Calu3 (cell line): ENCODE measurements at regions not wholly inside any gene's neighbourhood (a gene's known extent, or its start where the extent isn't known, plus 50 kb on each side); places are given as distances from the start of the nearest gene placed in this dataset.

Experiments used
- BruUV-seq: library from RNA; stranded (reverse); fragments of 400-500 nt; replicated peaks from 2 replicates; lab custom pipeline; 2021; lab: Mats Ljungman, UMichigan
- CTCF ChIA-PET: fragments of 300-600 bp; sonication (Branson Sonifier 250); formaldehyde crosslinking; loops from one replicate; lab custom pipeline; 2022; ENCODE audit warnings: antibody characterized with exemption; lab: Charles Lee
- DNase-seq: peaks from one replicate; pipeline ENCODE4 v3.0.0; 2022
- H3K27ac Mint-ChIP-seq: one replicate; pipeline ENCODE4 v1.8.0; 2022; ENCODE audit warnings: mixed read lengths; ENCODE audit not compliant: unreplicated experiment
- H3K27me3 Mint-ChIP-seq: one replicate; pipeline ENCODE4 v1.8.0; 2022; ENCODE audit warnings: mixed read lengths; ENCODE audit not compliant: unreplicated experiment
- H3K36me3 Mint-ChIP-seq: one replicate; pipeline ENCODE4 v1.8.0; 2022; ENCODE audit warnings: mild to moderate bottlenecking, moderate library complexity, mixed read lengths; ENCODE audit not compliant: insufficient read depth, unreplicated experiment
- H3K4me1 Mint-ChIP-seq: one replicate; pipeline ENCODE4 v1.8.0; 2022; ENCODE audit warnings: mild to moderate bottlenecking, low read depth, mixed read lengths; ENCODE audit not compliant: unreplicated experiment
- H3K4me3 Mint-ChIP-seq: one replicate; pipeline ENCODE4 v1.8.0; 2022; ENCODE audit warnings: mild to moderate bottlenecking, low read depth, moderate library complexity, mixed read lengths; ENCODE audit not compliant: unreplicated experiment
- H3K9me3 Mint-ChIP-seq: one replicate; pipeline ENCODE4 v1.8.0; 2022; ENCODE audit warnings: low read depth, mixed read lengths; ENCODE audit not compliant: unreplicated experiment
- CTCF ChIP-seq: fragments of 200-600 bp; IDR thresholded peaks from one replicate; pipeline ENCODE4 v1.8.0; 2022; ENCODE audit warnings: antibody characterized with exemption; ENCODE audit not compliant: unreplicated experiment
- intact Hi-C: fragments of 100-400 bp; cut with micrococcal nuclease; formaldehyde crosslinking; loops from one replicate; pipeline ENCODE4 v1.10.0; 2022; ENCODE audit not compliant: unreplicated experiment

DNA sequence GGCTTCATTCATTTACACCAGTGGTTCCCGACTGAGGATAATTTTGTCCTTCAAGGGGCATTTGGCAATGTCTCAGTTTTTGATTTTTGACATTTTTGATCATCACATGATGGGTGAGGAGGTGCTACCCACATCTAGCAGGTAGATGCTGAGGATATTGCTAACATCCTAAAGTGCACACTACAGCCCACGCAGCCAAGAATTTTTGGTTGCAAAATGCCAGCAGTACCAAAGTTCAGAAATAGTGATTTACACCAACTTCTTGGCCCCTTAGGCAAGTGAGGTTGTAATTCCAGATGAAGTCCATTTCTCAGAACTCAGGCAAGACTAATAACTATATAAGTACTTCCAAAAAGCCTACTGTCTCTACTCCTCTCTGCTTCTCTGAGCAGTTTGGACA lies 80.1 kb upstream of the TSHZ2 start:
- H3K36me3 Mint-ChIP-seq, result no peaks in the 10 kb centered on the region
- peaks cover 46% of the 10 kb centered on the region for H3K27me3 Mint-ChIP-seq
- BruUV-seq, result no TSS peak
- H3K4me3 Mint-ChIP-seq, result no peak overlapping the region
- TF ChIP-seq CTCF, result no peak
- DNase-seq, result no peak
- CTCF ChIA-PET, result no interaction called here
- intact Hi-C loops, result no loop called here
- H3K27ac Mint-ChIP-seq, result no peak overlapping the region
- H3K9me3 Mint-ChIP-seq, result peaks cover 9% of the 10 kb centered on the region
- H3K4me1 Mint-ChIP-seq, result no peaks in the 10 kb centered on the region

DNA sequence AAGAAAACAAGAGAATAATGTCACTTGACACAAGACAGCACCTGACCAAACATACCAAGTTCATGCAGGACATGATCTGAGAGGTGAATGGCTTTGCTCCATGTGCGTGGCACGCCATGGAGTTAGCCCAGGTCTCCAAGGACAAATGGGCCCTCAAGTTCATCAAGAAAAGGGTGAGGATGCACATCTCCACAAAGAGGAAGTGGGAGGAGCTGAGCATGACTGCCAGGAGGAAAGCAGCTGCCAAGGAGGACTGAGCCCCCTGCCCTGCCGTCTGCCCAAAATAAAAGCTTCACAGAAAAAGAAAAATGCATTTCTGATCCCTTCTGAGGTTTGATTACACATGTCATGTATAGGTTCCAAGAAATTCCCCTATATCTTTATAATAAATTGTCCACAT lies 82.0 kb upstream of the TSHZ2 start:
- peaks cover 8% of the 10 kb centered on the region for H3K9me3 Mint-ChIP-seq
- CTCF ChIA-PET, result no interaction called here
- H3K4me3 Mint-ChIP-seq, result no peak overlapping the region
- no peak for TF ChIP-seq CTCF
- H3K36me3 Mint-ChIP-seq, result no peaks in the 10 kb centered on the region
- peaks cover 29% of the 10 kb centered on the region for H3K27me3 Mint-ChIP-seq
- no peak for DNase-seq
- intact Hi-C loops, result no loop called here
- no peak overlapping the region for H3K27ac Mint-ChIP-seq
- no TSS peak for BruUV-seq
- no peaks in the 10 kb centered on the region for H3K4me1 Mint-ChIP-seq

- no peak for DNase-seq
- Mint-ChIP-seq H3K4me1 (no peaks in the 10 kb centered on the region), H3K27ac (no peak overlapping the region), H3K27me3 (peaks cover 22% of the 10 kb centered on the region), H3K4me3 (no peak overlapping the region), H3K9me3 (peaks cover 6% of the 10 kb centered on the region), H3K36me3 (no peaks in the 10 kb centered on the region)
- intact Hi-C loops, result no loop called here
- no TSS peak for BruUV-seq
- no peak for TF ChIP-seq CTCF
- CTCF ChIA-PET, result no interaction called here
Measured at GRCh38 chr20:52889225-52889624, 82.9 kb upstream of the TSHZ2 start.

- no peak for DNase-seq
- Mint-ChIP-seq H3K4me3 (no peak overlapping the region), H3K36me3 (no peaks in the 10 kb centered on the region), H3K4me1 (no peaks in the 10 kb centered on the region), H3K27me3 (peaks cover 22% of the 10 kb centered on the region), H3K9me3 (peaks cover 6% of the 10 kb centered on the region), H3K27ac (no peak overlapping the region)
- intact Hi-C loops, result no loop called here
- BruUV-seq, result no TSS peak
- CTCF ChIA-PET, result no interaction called here
- TF ChIP-seq CTCF, result no peak
Measured at GRCh38 chr20:52888096-52888495, 84.1 kb upstream of the TSHZ2 start.
